WTC11 (cell line): ENCODE measurements at regions not wholly inside any gene's neighbourhood (a gene's known extent, or its start where the extent isn't known, plus 50 kb on each side); places are given as distances from the start of the nearest gene placed in this dataset.
"Not testable (repeated sequence)": the region's sequence is repeated elsewhere in the genome, so short reads cannot be mapped to it uniquely, and the experiment has no call there.

Experiments
- CREB1 ChIP-seq: sonication (generic); formaldehyde crosslinking; IDR thresholded peaks from 2 replicates; pipeline ENCODE4 v1.8.0; 2023; ENCODE audit warnings: mild to moderate bottlenecking, missing genetic modification reagents
- ESRRA ChIP-seq: sonication (generic); formaldehyde crosslinking; IDR thresholded peaks from 2 replicates; pipeline ENCODE4 v1.8.1; 2022; ENCODE audit warnings: mild to moderate bottlenecking, missing genetic modification reagents, borderline replicate concordance
- RELA ChIP-seq: sonication (generic); formaldehyde crosslinking; IDR thresholded peaks from 2 replicates; pipeline ENCODE4 v1.8.1; 2022; ENCODE audit warnings: missing genetic modification reagents, mild to moderate bottlenecking, borderline replicate concordance
- SMAD3 ChIP-seq: sonication (generic); formaldehyde crosslinking; IDR thresholded peaks from 2 replicates; pipeline ENCODE4 v1.8.0; 2022; ENCODE audit warnings: missing genetic modification reagents, mild to moderate bottlenecking, borderline replicate concordance
- ZNF232 ChIP-seq: sonication (generic); formaldehyde crosslinking; IDR thresholded peaks from 2 replicates; pipeline ENCODE4 v1.8.0; 2022; ENCODE audit warnings: mild to moderate bottlenecking, missing genetic modification reagents
- ZNF423 ChIP-seq: fragments of 250-450 bp; sonication (Bioruptor Pico); IDR thresholded peaks from 2 replicates; pipeline ENCODE4 v2.1.2; 2022; ENCODE audit warnings: mild to moderate bottlenecking, moderate library complexity
- TF ChIP-seq, protein P1 (sequence below): sonication (generic); formaldehyde crosslinking; IDR thresholded peaks from 2 replicates; pipeline ENCODE4 v1.8.0; 2022; ENCODE audit warnings: mild to moderate bottlenecking, missing genetic modification reagents
- TF ChIP-seq, protein P2 (sequence below): sonication (generic); formaldehyde crosslinking; IDR thresholded peaks from 2 replicates; pipeline ENCODE4 v1.8.1; 2022; ENCODE audit warnings: low read depth, mild to moderate bottlenecking, moderate library complexity, missing genetic modification reagents, borderline replicate concordance
- TF ChIP-seq, protein P3 (sequence below): sonication (generic); formaldehyde crosslinking; IDR thresholded peaks from 2 replicates; pipeline ENCODE4 v1.8.1; 2023; ENCODE audit warnings: mild to moderate bottlenecking, missing genetic modification reagents, moderate library complexity
- TF ChIP-seq, protein P4 (sequence below): fragments of 200-600 bp; IDR thresholded peaks from 2 replicates; pipeline ENCODE4 v1.8.0; 2022; ENCODE audit warnings: antibody characterized with exemption
- TF ChIP-seq, protein P5 (sequence below): sonication (generic); formaldehyde crosslinking; IDR thresholded peaks from 2 replicates; pipeline ENCODE4 v1.8.1; 2023; ENCODE audit warnings: mild to moderate bottlenecking, missing genetic modification reagents
- TF ChIP-seq, protein P6 (sequence below): sonication (generic); formaldehyde crosslinking; IDR thresholded peaks from 2 replicates; pipeline ENCODE4 v1.8.0; 2022; ENCODE audit warnings: missing genetic modification reagents
- TF ChIP-seq, protein P7 (sequence below): sonication (generic); formaldehyde crosslinking; IDR thresholded peaks from 2 replicates; pipeline ENCODE4 v1.8.1; 2023; ENCODE audit warnings: mild to moderate bottlenecking, missing genetic modification reagents
- TF ChIP-seq, protein P8 (sequence below): sonication (generic); formaldehyde crosslinking; IDR thresholded peaks from 2 replicates; pipeline ENCODE4 v1.8.0; 2022; ENCODE audit warnings: mild to moderate bottlenecking, missing genetic modification reagents

DNA sequence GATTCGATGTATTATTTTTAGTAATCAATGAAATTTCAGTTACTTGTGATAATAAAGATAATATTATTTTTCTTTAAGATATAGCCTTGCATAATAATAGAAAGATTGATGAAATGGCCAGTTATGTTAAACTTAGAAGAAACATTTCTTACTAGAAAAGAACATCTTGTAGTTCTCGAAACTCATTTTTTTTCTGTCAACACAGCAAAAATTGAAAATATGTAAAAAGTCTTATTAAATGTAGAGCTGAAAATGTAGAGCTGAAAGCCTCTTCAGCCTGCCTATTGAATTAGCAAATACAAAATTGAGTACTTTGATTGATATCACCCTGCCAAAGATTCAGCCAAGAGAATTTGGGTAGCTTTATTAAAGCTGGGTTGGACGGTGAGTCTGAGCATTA is 706.3 kb downstream of the PCDH11X start:
- TF ChIP-seq, protein P1, sequence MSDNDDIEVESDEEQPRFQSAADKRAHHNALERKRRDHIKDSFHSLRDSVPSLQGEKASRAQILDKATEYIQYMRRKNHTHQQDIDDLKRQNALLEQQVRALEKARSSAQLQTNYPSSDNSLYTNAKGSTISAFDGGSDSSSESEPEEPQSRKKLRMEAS (CRISPR knock-in tag), result not testable (repeated sequence)
- TF ChIP-seq, protein P2, sequence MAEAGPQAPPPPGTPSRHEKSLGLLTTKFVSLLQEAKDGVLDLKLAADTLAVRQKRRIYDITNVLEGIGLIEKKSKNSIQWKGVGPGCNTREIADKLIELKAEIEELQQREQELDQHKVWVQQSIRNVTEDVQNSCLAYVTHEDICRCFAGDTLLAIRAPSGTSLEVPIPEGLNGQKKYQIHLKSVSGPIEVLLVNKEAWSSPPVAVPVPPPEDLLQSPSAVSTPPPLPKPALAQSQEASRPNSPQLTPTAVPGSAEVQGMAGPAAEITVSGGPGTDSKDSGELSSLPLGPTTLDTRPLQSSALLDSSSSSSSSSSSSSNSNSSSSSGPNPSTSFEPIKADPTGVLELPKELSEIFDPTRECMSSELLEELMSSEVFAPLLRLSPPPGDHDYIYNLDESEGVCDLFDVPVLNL (CRISPR knock-in tag), result not testable (repeated sequence)
- not testable (repeated sequence) for TF ChIP-seq RELA, ZNF423, SMAD3, CREB1, ZNF232, ESRRA (CRISPR knock-in tag)
- TF ChIP-seq, protein P3, sequence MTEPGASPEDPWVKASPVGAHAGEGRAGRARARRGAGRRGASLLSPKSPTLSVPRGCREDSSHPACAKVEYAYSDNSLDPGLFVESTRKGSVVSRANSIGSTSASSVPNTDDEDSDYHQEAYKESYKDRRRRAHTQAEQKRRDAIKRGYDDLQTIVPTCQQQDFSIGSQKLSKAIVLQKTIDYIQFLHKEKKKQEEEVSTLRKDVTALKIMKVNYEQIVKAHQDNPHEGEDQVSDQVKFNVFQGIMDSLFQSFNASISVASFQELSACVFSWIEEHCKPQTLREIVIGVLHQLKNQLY (CRISPR knock-in tag), result not testable (repeated sequence)
- TF ChIP-seq, protein P4, sequence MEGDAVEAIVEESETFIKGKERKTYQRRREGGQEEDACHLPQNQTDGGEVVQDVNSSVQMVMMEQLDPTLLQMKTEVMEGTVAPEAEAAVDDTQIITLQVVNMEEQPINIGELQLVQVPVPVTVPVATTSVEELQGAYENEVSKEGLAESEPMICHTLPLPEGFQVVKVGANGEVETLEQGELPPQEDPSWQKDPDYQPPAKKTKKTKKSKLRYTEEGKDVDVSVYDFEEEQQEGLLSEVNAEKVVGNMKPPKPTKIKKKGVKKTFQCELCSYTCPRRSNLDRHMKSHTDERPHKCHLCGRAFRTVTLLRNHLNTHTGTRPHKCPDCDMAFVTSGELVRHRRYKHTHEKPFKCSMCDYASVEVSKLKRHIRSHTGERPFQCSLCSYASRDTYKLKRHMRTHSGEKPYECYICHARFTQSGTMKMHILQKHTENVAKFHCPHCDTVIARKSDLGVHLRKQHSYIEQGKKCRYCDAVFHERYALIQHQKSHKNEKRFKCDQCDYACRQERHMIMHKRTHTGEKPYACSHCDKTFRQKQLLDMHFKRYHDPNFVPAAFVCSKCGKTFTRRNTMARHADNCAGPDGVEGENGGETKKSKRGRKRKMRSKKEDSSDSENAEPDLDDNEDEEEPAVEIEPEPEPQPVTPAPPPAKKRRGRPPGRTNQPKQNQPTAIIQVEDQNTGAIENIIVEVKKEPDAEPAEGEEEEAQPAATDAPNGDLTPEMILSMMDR, result not testable (repeated sequence)
- TF ChIP-seq, protein P5, sequence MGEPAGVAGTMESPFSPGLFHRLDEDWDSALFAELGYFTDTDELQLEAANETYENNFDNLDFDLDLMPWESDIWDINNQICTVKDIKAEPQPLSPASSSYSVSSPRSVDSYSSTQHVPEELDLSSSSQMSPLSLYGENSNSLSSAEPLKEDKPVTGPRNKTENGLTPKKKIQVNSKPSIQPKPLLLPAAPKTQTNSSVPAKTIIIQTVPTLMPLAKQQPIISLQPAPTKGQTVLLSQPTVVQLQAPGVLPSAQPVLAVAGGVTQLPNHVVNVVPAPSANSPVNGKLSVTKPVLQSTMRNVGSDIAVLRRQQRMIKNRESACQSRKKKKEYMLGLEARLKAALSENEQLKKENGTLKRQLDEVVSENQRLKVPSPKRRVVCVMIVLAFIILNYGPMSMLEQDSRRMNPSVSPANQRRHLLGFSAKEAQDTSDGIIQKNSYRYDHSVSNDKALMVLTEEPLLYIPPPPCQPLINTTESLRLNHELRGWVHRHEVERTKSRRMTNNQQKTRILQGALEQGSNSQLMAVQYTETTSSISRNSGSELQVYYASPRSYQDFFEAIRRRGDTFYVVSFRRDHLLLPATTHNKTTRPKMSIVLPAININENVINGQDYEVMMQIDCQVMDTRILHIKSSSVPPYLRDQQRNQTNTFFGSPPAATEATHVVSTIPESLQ (CRISPR knock-in tag), result not testable (repeated sequence)
- TF ChIP-seq, protein P6, sequence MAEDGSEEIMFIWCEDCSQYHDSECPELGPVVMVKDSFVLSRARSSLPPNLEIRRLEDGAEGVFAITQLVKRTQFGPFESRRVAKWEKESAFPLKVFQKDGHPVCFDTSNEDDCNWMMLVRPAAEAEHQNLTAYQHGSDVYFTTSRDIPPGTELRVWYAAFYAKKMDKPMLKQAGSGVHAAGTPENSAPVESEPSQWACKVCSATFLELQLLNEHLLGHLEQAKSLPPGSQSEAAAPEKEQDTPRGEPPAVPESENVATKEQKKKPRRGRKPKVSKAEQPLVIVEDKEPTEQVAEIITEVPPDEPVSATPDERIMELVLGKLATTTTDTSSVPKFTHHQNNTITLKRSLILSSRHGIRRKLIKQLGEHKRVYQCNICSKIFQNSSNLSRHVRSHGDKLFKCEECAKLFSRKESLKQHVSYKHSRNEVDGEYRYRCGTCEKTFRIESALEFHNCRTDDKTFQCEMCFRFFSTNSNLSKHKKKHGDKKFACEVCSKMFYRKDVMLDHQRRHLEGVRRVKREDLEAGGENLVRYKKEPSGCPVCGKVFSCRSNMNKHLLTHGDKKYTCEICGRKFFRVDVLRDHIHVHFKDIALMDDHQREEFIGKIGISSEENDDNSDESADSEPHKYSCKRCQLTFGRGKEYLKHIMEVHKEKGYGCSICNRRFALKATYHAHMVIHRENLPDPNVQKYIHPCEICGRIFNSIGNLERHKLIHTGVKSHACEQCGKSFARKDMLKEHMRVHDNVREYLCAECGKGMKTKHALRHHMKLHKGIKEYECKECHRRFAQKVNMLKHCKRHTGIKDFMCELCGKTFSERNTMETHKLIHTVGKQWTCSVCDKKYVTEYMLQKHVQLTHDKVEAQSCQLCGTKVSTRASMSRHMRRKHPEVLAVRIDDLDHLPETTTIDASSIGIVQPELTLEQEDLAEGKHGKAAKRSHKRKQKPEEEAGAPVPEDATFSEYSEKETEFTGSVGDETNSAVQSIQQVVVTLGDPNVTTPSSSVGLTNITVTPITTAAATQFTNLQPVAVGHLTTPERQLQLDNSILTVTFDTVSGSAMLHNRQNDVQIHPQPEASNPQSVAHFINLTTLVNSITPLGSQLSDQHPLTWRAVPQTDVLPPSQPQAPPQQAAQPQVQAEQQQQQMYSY (CRISPR knock-in tag), result not testable (repeated sequence)
- TF ChIP-seq, protein P7, sequence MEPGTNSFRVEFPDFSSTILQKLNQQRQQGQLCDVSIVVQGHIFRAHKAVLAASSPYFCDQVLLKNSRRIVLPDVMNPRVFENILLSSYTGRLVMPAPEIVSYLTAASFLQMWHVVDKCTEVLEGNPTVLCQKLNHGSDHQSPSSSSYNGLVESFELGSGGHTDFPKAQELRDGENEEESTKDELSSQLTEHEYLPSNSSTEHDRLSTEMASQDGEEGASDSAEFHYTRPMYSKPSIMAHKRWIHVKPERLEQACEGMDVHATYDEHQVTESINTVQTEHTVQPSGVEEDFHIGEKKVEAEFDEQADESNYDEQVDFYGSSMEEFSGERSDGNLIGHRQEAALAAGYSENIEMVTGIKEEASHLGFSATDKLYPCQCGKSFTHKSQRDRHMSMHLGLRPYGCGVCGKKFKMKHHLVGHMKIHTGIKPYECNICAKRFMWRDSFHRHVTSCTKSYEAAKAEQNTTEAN (CRISPR knock-in tag), result not testable (repeated sequence)
- TF ChIP-seq, protein P8, sequence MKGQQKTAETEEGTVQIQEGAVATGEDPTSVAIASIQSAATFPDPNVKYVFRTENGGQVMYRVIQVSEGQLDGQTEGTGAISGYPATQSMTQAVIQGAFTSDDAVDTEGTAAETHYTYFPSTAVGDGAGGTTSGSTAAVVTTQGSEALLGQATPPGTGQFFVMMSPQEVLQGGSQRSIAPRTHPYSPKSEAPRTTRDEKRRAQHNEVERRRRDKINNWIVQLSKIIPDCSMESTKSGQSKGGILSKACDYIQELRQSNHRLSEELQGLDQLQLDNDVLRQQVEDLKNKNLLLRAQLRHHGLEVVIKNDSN (CRISPR knock-in tag), result not testable (repeated sequence)
